WTC11 (cell line): ENCODE measurements at regions not wholly inside any gene's neighbourhood (a gene's known extent, or its start where the extent isn't known, plus 50 kb on each side); places are given as distances from the start of the nearest gene placed in this dataset.

Experiments
- ATAC-seq: fragments of 200-7000 bp; cut with Tn5 transposase; 2 replicates; pipeline ENCODE4 v1.10.0; 2021; ENCODE audit warnings: mild to moderate bottlenecking, moderate library complexity
- CTCF ChIA-PET: fragments of 300-600 bp; sonication (Branson Sonifier 250); formaldehyde crosslinking; loops from one replicate; lab custom pipeline; 2021; ENCODE audit warnings: antibody characterized with exemption; lab: Charles Lee
- POLR2A ChIA-PET: fragments of 350-600 bp; sonication (Branson Sonifier 250); formaldehyde crosslinking; loops from one replicate; lab custom pipeline; 2021; ENCODE audit warnings: antibody characterized with exemption; lab: Charles Lee
- DNase-seq: peaks from one replicate; pipeline ENCODE4 v3.0.0; 2021; ENCODE audit warnings: low spot score
- H3K27ac Mint-ChIP-seq: 2 replicates; pipeline ENCODE4 v1.8.0; 2021; ENCODE audit warnings: mixed read lengths
- H3K27me3 Mint-ChIP-seq: 2 replicates; pipeline ENCODE4 v1.8.0; 2021; ENCODE audit warnings: low read depth, mild to moderate bottlenecking, moderate library complexity, mixed read lengths
- H3K36me3 Mint-ChIP-seq: 2 replicates; pipeline ENCODE4 v1.8.0; 2021; ENCODE audit warnings: mixed read lengths
- H3K4me1 Mint-ChIP-seq: 2 replicates; pipeline ENCODE4 v1.8.0; 2022; ENCODE audit warnings: mixed read lengths
- H3K4me3 Mint-ChIP-seq: 2 replicates; pipeline ENCODE4 v1.8.0; 2021; ENCODE audit warnings: mild to moderate bottlenecking, moderate library complexity, mixed read lengths
- H3K9me3 Mint-ChIP-seq: 2 replicates; pipeline ENCODE4 v1.8.0; 2021; ENCODE audit warnings: mixed read lengths
- ATF1 ChIP-seq: sonication (generic); formaldehyde crosslinking; IDR thresholded peaks from 2 replicates; pipeline ENCODE4 v1.8.1; 2023; ENCODE audit warnings: mild to moderate bottlenecking, moderate library complexity, missing genetic modification reagents
- ELF4 ChIP-seq: sonication (generic); formaldehyde crosslinking; IDR thresholded peaks from 2 replicates; pipeline ENCODE4 v1.8.1; 2022; ENCODE audit warnings: low read depth, mild to moderate bottlenecking, moderate library complexity, missing genetic modification reagents
- ESRRA ChIP-seq: sonication (generic); formaldehyde crosslinking; IDR thresholded peaks from 2 replicates; pipeline ENCODE4 v1.8.1; 2022; ENCODE audit warnings: mild to moderate bottlenecking, missing genetic modification reagents, borderline replicate concordance
- ETV6 ChIP-seq: sonication (generic); formaldehyde crosslinking; IDR thresholded peaks from 2 replicates; pipeline ENCODE4 v1.8.1; 2022; ENCODE audit warnings: mild to moderate bottlenecking, missing genetic modification reagents
- FOXJ3 ChIP-seq: sonication (generic); formaldehyde crosslinking; IDR thresholded peaks from 2 replicates; pipeline ENCODE4 v1.9.0; 2021; ENCODE audit warnings: missing genetic modification reagents, mild to moderate bottlenecking, borderline replicate concordance
- GRHL2 ChIP-seq: fragments of 250-450 bp; sonication (Bioruptor Pico); IDR thresholded peaks from 2 replicates; pipeline ENCODE4 v1.8.0; 2022; ENCODE audit warnings: mild to moderate bottlenecking, moderate library complexity; ENCODE audit not compliant: insufficient replicate concordance, severe bottlenecking
- NFATC4 ChIP-seq: fragments of 250-450 bp; sonication (Bioruptor Pico); IDR thresholded peaks from 2 replicates; pipeline ENCODE4 v1.9.0; 2021; ENCODE audit warnings: mild to moderate bottlenecking
- NR1H2 ChIP-seq: sonication (generic); formaldehyde crosslinking; IDR thresholded peaks from 2 replicates; pipeline ENCODE4 v1.9.0; 2021; ENCODE audit warnings: mild to moderate bottlenecking, moderate library complexity, missing genetic modification reagents
- RELA ChIP-seq: sonication (generic); formaldehyde crosslinking; IDR thresholded peaks from 2 replicates; pipeline ENCODE4 v1.8.1; 2022; ENCODE audit warnings: missing genetic modification reagents, mild to moderate bottlenecking, borderline replicate concordance
- ZNF121 ChIP-seq: sonication (generic); formaldehyde crosslinking; IDR thresholded peaks from 2 replicates; pipeline ENCODE4 v1.8.0; 2023; ENCODE audit warnings: missing genetic modification reagents
- ZNF232 ChIP-seq: sonication (generic); formaldehyde crosslinking; IDR thresholded peaks from 2 replicates; pipeline ENCODE4 v1.8.0; 2022; ENCODE audit warnings: mild to moderate bottlenecking, missing genetic modification reagents
- TF ChIP-seq, protein P1 (sequence below): sonication (generic); formaldehyde crosslinking; IDR thresholded peaks from 2 replicates; pipeline ENCODE4 v1.8.1; 2023; ENCODE audit warnings: mild to moderate bottlenecking, missing genetic modification reagents, borderline replicate concordance
- TF ChIP-seq, protein P2 (sequence below): sonication (generic); formaldehyde crosslinking; IDR thresholded peaks from 2 replicates; pipeline ENCODE4 v1.8.1; 2022; ENCODE audit warnings: low read depth, mild to moderate bottlenecking, moderate library complexity, missing genetic modification reagents, borderline replicate concordance
- TF ChIP-seq, protein P3 (sequence below): sonication (generic); formaldehyde crosslinking; IDR thresholded peaks from 2 replicates; pipeline ENCODE4 v1.8.0; 2022; ENCODE audit warnings: missing genetic modification reagents
- TF ChIP-seq, protein P4 (sequence below): fragments of 200-600 bp; IDR thresholded peaks from 2 replicates; pipeline ENCODE4 v1.8.0; 2022; ENCODE audit warnings: antibody characterized with exemption
- TF ChIP-seq, protein P5 (sequence below): sonication (generic); formaldehyde crosslinking; IDR thresholded peaks from 2 replicates; pipeline ENCODE4 v1.8.1; 2023; ENCODE audit warnings: mild to moderate bottlenecking, missing genetic modification reagents, moderate library complexity
- TF ChIP-seq, protein P6 (sequence below): sonication (generic); formaldehyde crosslinking; IDR thresholded peaks from 2 replicates; pipeline ENCODE4 v1.8.1; 2023; ENCODE audit warnings: mild to moderate bottlenecking, missing genetic modification reagents, moderate library complexity
- TF ChIP-seq, protein P7 (sequence below): fragments of 250-450 bp; sonication (Bioruptor Pico); IDR thresholded peaks from 2 replicates; pipeline ENCODE4 v1.9.0; 2021; ENCODE audit warnings: mild to moderate bottlenecking

DNA sequence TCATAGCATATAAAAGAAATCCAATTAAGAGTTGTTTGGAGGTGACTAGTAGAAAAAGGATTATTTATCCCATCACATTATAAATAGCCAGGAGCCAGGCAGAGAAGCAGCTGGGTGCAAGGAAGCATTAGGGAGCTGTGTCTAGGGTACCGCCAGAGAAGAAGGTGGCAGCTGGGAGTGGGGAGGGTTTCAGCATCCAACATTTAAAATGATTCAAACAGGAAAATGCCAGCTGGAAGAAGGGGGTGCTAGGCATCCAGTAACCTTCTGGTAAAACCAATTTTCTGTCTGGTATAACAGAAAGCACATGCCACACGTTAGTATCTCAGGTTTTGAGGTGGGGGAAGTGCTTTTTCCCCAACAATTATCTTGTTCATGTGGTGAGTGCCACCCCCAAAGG lies 452.4 kb downstream of the ZEB2 start:
- DNase-seq, result no peak
- no peak for ATAC-seq
- no peak for TF ChIP-seq NR1H2 (CRISPR knock-in tag)
- TF ChIP-seq ATF1 (CRISPR knock-in tag), result no peak
- TF ChIP-seq ELF4, result no peak
- TF ChIP-seq FOXJ3 (CRISPR knock-in tag), result no peak
- TF ChIP-seq, protein P1, sequence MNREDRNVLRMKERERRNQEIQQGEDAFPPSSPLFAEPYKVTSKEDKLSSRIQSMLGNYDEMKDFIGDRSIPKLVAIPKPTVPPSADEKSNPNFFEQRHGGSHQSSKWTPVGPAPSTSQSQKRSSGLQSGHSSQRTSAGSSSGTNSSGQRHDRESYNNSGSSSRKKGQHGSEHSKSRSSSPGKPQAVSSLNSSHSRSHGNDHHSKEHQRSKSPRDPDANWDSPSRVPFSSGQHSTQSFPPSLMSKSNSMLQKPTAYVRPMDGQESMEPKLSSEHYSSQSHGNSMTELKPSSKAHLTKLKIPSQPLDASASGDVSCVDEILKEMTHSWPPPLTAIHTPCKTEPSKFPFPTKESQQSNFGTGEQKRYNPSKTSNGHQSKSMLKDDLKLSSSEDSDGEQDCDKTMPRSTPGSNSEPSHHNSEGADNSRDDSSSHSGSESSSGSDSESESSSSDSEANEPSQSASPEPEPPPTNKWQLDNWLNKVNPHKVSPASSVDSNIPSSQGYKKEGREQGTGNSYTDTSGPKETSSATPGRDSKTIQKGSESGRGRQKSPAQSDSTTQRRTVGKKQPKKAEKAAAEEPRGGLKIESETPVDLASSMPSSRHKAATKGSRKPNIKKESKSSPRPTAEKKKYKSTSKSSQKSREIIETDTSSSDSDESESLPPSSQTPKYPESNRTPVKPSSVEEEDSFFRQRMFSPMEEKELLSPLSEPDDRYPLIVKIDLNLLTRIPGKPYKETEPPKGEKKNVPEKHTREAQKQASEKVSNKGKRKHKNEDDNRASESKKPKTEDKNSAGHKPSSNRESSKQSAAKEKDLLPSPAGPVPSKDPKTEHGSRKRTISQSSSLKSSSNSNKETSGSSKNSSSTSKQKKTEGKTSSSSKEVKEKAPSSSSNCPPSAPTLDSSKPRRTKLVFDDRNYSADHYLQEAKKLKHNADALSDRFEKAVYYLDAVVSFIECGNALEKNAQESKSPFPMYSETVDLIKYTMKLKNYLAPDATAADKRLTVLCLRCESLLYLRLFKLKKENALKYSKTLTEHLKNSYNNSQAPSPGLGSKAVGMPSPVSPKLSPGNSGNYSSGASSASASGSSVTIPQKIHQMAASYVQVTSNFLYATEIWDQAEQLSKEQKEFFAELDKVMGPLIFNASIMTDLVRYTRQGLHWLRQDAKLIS (CRISPR knock-in tag), result no peak
- TF ChIP-seq, all 79 proteins: peak for 0
- POLR2A ChIA-PET, result no interaction called here
- H3K4me3 Mint-ChIP-seq, result no peak overlapping the region
- no peaks in the 10 kb centered on the region for H3K36me3 Mint-ChIP-seq
- CTCF ChIA-PET, result no interaction called here
- H3K9me3 Mint-ChIP-seq, result no peaks in the 10 kb centered on the region
- H3K27me3 Mint-ChIP-seq, result no peaks in the 10 kb centered on the region
- peaks cover 10% of the 10 kb centered on the region for H3K4me1 Mint-ChIP-seq
- no peak overlapping the region for H3K27ac Mint-ChIP-seq

DNA sequence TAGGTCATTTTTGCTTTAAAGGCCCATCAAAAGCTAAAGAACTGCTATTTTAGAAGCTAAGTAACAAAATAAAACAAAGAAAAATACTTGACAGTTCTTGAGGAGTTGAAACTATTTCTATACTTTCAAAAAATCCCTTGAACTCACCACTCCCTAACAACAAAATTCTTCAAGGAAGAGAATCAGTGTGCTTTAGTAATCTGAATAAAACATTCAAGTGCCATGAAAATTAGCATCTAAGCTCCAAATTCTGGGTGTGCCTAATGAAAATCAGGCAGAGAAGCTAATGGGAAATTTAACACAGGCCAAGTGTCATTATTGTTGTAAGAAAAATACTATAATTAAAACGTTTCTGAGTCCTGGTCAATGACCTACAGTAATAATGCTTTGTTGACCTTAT lies 456.3 kb downstream of the ZEB2 start:
- Mint-ChIP-seq H3K27ac (no peak overlapping the region), H3K4me3 (no peak overlapping the region), H3K9me3 (no peaks in the 10 kb centered on the region), H3K36me3 (no peaks in the 10 kb centered on the region), H3K4me1 (peaks cover 4% of the 10 kb centered on the region), H3K27me3 (no peaks in the 10 kb centered on the region)
- ChIA-PET CTCF (no interaction called here), POLR2A (no interaction called here)
- DNase-seq (no peak), ATAC-seq (no peak)
- no peak for TF ChIP-seq ZNF232 (CRISPR knock-in tag)
- TF ChIP-seq RELA (CRISPR knock-in tag), result no peak
- no peak for TF ChIP-seq NFATC4 (CRISPR knock-in tag)
- TF ChIP-seq ESRRA (CRISPR knock-in tag), result no peak
- TF ChIP-seq, protein P2, sequence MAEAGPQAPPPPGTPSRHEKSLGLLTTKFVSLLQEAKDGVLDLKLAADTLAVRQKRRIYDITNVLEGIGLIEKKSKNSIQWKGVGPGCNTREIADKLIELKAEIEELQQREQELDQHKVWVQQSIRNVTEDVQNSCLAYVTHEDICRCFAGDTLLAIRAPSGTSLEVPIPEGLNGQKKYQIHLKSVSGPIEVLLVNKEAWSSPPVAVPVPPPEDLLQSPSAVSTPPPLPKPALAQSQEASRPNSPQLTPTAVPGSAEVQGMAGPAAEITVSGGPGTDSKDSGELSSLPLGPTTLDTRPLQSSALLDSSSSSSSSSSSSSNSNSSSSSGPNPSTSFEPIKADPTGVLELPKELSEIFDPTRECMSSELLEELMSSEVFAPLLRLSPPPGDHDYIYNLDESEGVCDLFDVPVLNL, result no peak
- TF ChIP-seq, protein P3, sequence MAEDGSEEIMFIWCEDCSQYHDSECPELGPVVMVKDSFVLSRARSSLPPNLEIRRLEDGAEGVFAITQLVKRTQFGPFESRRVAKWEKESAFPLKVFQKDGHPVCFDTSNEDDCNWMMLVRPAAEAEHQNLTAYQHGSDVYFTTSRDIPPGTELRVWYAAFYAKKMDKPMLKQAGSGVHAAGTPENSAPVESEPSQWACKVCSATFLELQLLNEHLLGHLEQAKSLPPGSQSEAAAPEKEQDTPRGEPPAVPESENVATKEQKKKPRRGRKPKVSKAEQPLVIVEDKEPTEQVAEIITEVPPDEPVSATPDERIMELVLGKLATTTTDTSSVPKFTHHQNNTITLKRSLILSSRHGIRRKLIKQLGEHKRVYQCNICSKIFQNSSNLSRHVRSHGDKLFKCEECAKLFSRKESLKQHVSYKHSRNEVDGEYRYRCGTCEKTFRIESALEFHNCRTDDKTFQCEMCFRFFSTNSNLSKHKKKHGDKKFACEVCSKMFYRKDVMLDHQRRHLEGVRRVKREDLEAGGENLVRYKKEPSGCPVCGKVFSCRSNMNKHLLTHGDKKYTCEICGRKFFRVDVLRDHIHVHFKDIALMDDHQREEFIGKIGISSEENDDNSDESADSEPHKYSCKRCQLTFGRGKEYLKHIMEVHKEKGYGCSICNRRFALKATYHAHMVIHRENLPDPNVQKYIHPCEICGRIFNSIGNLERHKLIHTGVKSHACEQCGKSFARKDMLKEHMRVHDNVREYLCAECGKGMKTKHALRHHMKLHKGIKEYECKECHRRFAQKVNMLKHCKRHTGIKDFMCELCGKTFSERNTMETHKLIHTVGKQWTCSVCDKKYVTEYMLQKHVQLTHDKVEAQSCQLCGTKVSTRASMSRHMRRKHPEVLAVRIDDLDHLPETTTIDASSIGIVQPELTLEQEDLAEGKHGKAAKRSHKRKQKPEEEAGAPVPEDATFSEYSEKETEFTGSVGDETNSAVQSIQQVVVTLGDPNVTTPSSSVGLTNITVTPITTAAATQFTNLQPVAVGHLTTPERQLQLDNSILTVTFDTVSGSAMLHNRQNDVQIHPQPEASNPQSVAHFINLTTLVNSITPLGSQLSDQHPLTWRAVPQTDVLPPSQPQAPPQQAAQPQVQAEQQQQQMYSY, result no peak

DNA sequence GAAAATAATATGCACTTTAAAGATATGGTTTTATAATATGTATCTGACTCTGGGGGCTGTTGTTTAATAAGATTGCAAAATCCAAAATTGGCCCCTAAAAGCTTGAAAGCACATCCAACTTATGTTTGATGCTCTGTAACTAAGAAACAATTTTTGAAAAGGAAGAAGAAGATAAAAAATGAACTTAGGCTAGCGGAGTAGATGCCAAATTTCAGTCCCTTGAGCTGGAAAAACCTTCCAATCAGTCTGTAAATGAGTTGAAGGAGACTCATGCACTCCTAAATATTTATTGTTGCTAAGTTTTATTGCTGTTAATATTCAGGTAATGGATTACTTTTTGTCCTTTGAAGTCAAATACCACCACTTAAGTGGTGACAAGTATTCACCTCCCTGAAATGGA lies 465.0 kb downstream of the ZEB2 start:
- CTCF ChIA-PET, result no interaction called here
- ATAC-seq, result no peak
- TF ChIP-seq ETV6 (CRISPR knock-in tag), result no peak
- no peak for TF ChIP-seq ZNF232 (CRISPR knock-in tag)
- TF ChIP-seq FOXJ3 (CRISPR knock-in tag), result no peak
- no peak for TF ChIP-seq ZNF121 (CRISPR knock-in tag)
- TF ChIP-seq, protein P4, sequence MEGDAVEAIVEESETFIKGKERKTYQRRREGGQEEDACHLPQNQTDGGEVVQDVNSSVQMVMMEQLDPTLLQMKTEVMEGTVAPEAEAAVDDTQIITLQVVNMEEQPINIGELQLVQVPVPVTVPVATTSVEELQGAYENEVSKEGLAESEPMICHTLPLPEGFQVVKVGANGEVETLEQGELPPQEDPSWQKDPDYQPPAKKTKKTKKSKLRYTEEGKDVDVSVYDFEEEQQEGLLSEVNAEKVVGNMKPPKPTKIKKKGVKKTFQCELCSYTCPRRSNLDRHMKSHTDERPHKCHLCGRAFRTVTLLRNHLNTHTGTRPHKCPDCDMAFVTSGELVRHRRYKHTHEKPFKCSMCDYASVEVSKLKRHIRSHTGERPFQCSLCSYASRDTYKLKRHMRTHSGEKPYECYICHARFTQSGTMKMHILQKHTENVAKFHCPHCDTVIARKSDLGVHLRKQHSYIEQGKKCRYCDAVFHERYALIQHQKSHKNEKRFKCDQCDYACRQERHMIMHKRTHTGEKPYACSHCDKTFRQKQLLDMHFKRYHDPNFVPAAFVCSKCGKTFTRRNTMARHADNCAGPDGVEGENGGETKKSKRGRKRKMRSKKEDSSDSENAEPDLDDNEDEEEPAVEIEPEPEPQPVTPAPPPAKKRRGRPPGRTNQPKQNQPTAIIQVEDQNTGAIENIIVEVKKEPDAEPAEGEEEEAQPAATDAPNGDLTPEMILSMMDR, result no peak
- TF ChIP-seq, protein P5, sequence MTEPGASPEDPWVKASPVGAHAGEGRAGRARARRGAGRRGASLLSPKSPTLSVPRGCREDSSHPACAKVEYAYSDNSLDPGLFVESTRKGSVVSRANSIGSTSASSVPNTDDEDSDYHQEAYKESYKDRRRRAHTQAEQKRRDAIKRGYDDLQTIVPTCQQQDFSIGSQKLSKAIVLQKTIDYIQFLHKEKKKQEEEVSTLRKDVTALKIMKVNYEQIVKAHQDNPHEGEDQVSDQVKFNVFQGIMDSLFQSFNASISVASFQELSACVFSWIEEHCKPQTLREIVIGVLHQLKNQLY (CRISPR knock-in tag), result no peak
- TF ChIP-seq, protein P6, sequence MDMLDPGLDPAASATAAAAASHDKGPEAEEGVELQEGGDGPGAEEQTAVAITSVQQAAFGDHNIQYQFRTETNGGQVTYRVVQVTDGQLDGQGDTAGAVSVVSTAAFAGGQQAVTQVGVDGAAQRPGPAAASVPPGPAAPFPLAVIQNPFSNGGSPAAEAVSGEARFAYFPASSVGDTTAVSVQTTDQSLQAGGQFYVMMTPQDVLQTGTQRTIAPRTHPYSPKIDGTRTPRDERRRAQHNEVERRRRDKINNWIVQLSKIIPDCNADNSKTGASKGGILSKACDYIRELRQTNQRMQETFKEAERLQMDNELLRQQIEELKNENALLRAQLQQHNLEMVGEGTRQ (CRISPR knock-in tag), result no peak
- TF ChIP-seq, protein P7, sequence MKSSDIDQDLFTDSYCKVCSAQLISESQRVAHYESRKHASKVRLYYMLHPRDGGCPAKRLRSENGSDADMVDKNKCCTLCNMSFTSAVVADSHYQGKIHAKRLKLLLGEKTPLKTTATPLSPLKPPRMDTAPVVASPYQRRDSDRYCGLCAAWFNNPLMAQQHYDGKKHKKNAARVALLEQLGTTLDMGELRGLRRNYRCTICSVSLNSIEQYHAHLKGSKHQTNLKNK (CRISPR knock-in tag), result no peak
- no peak for TF ChIP-seq NFATC4 (CRISPR knock-in tag)
- no peak for TF ChIP-seq GRHL2 (CRISPR knock-in tag)

More for the DNA sequence above, 465.0 kb downstream of the ZEB2 start:
- H3K4me1 Mint-ChIP-seq, result no peaks in the 10 kb centered on the region
- POLR2A ChIA-PET, result no interaction called here
- no peaks in the 10 kb centered on the region for H3K9me3 Mint-ChIP-seq
- no peak overlapping the region for H3K4me3 Mint-ChIP-seq
- no peak overlapping the region for H3K27ac Mint-ChIP-seq
- H3K36me3 Mint-ChIP-seq, result no peaks in the 10 kb centered on the region
- no peak for DNase-seq
- no peaks in the 10 kb centered on the region for H3K27me3 Mint-ChIP-seq
